ENCODE measurements at regions not wholly inside any gene's neighbourhood (a gene's known extent, or its start where the extent isn't known, plus 50 kb on each side); places are given as distances from the start of the nearest gene placed in this dataset.

DNA sequence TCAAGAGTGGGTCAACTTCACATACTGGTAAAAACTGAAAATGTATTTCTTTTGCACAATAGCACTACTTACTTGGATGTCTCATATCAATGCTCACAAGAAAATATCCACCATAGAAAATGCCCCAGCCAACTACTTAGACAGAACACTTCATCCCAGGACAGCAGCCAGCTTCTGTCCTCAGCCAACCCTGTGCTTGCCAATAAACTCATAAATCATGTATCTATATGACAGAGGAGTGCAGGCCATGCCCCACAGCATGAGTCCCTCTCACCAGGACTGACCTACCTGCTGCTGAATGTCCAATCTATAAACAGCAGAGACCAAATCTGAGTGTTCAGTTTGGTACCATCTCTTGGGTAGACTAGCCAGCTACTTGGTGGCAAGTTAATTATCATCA is 179.3 kb downstream of the OMA1 start:
- TF ChIP-seq EZH2 (IDR thresholded peaks at IDR 0.05; ENCODE audit: borderline replicate concordance, insufficient read depth, low read depth, low read length, poor library complexity, severe bottlenecking) = no peak
- TF ChIP-seq, protein P1, sequence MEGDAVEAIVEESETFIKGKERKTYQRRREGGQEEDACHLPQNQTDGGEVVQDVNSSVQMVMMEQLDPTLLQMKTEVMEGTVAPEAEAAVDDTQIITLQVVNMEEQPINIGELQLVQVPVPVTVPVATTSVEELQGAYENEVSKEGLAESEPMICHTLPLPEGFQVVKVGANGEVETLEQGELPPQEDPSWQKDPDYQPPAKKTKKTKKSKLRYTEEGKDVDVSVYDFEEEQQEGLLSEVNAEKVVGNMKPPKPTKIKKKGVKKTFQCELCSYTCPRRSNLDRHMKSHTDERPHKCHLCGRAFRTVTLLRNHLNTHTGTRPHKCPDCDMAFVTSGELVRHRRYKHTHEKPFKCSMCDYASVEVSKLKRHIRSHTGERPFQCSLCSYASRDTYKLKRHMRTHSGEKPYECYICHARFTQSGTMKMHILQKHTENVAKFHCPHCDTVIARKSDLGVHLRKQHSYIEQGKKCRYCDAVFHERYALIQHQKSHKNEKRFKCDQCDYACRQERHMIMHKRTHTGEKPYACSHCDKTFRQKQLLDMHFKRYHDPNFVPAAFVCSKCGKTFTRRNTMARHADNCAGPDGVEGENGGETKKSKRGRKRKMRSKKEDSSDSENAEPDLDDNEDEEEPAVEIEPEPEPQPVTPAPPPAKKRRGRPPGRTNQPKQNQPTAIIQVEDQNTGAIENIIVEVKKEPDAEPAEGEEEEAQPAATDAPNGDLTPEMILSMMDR (IDR thresholded peaks at IDR 0.05) = no peak
